NCI-H1417 (cell line): ENCODE measurements at regions not wholly inside any gene's neighbourhood (a gene's known extent, or its start where the extent isn't known, plus 50 kb on each side); places are given as distances from the start of the nearest gene placed in this dataset.

Experiments used
- DNase-seq, 3 experiments: peaks; one replicate each; lab custom pipeline; 2025; lab: John Stamatoyannopoulos, UW

- no peak for DNase-seq
These were observed 65.6 kb upstream of the SGCD start for GRCh38 chr5:156261275-156261939.

GRCh38 chr5:156271569-156271968 lies 55.4 kb upstream of the SGCD start:
- DNase-seq: no peak

GRCh38 chr5:156272139-156272538 lies 54.8 kb upstream of the SGCD start:
- DNase-seq: no peak

- no peak for DNase-seq
These were observed 53.6 kb upstream of the SGCD start for GRCh38 chr5:156273325-156273724.

GRCh38 chr5:156274453-156274852 lies 52.5 kb upstream of the SGCD start:
- DNase-seq: no peak
